GM18498 (cell line): ENCODE measurements at regions not wholly inside any gene's neighbourhood (a gene's known extent, or its start where the extent isn't known, plus 50 kb on each side); places are given as distances from the start of the nearest gene placed in this dataset.

ENCODE experiments used
- ATAC-seq: cut with Tn5 transposase; IDR thresholded peaks from one replicate; pipeline ENCODE4 v1.9.1; 2021; ENCODE audit warnings: mild to moderate bottlenecking, moderate library complexity; ENCODE audit not compliant: unreplicated experiment

GRCh38 chr22:48796310-48797015, 1031.2 kb downstream of the BRD1 start:
- ATAC-seq, result no peak

- no peak for ATAC-seq
Measured at GRCh38 chr22:48795664-48796063, 1032.0 kb downstream of the BRD1 start.

GRCh38 chr22:48794906-48795305, 1032.8 kb downstream of the BRD1 start:
- no peak for ATAC-seq

- ATAC-seq, result no peak
Measured at GRCh38 chr22:48793949-48794348, 1033.7 kb downstream of the BRD1 start.

- no peak for ATAC-seq
Measured at GRCh38 chr22:48786679-48786996, 1041.0 kb downstream of the BRD1 start.

GRCh38 chr22:48785792-48786678, 1041.6 kb downstream of the BRD1 start:
- no peak for ATAC-seq

GRCh38 chr22:48784701-48785503, 1042.8 kb downstream of the BRD1 start:
- no peak for ATAC-seq

GRCh38 chr22:48783821-48784266, 1043.8 kb downstream of the BRD1 start:
- ATAC-seq, result no peak

GRCh38 chr22:48782811-48783511, 1044.7 kb downstream of the BRD1 start:
- no peak for ATAC-seq

GRCh38 chr22:48782326-48782725, 1045.3 kb downstream of the BRD1 start:
- no peak for ATAC-seq

GRCh38 chr22:48781868-48782267, 1045.8 kb downstream of the BRD1 start:
- ATAC-seq, result no peak

GRCh38 chr22:48781391-48781790, 1046.3 kb downstream of the BRD1 start:
- no peak for ATAC-seq

GRCh38 chr22:48780597-48781277, 1046.9 kb downstream of the BRD1 start:
- no peak for ATAC-seq

- ATAC-seq, result no peak
Measured at GRCh38 chr22:48779661-48780596, 1047.7 kb downstream of the BRD1 start.

- ATAC-seq, result no peak
Measured at GRCh38 chr22:48779211-48779643, 1048.4 kb downstream of the BRD1 start.

GRCh38 chr22:48778308-48779195, 1049.1 kb downstream of the BRD1 start:
- no peak for ATAC-seq

GRCh38 chr22:48772286-48772907, 1055.3 kb downstream of the BRD1 start:
- no peak for ATAC-seq

- ATAC-seq, result no peak
Measured at GRCh38 chr22:48765595-48765994, 1062.1 kb downstream of the BRD1 start.
